Ascending aorta (tissue), 2 donors: ENCODE measurements at regions not wholly inside any gene's neighbourhood (a gene's known extent, or its start where the extent isn't known, plus 50 kb on each side); places are given as distances from the start of the nearest gene placed in this dataset.

Experiments
- DNase-seq, 2 donors: peaks; one replicate each; pipeline ENCODE4 v3.0.0-alpha.2; 2019; ENCODE audit warnings: low spot score in 2 of 2
- H3K27ac ChIP-seq, 2 donors: fragments of 200-600 bp; sonication (generic); one replicate each; pipeline ENCODE4 v1.5.1; 2016 to 2017; ENCODE audit warnings: mild to moderate bottlenecking in 1 of 2
- H3K27me3 ChIP-seq: fragments of 200-600 bp; sonication (generic); one replicate; pipeline ENCODE4 v1.5.1; 2017
- H3K36me3 ChIP-seq, 2 donors: fragments of 200-600 bp; sonication (generic); one replicate each; pipeline ENCODE4 v1.5.1; 2016
- H3K4me1 ChIP-seq, 2 donors: fragments of 200-600 bp; sonication (generic); one replicate each; pipeline ENCODE4 v1.5.1; 2016 to 2017; ENCODE audit warnings: mild to moderate bottlenecking in 1 of 2
- H3K4me3 ChIP-seq, 2 donors: fragments of 200-600 bp; sonication (generic); one replicate each; pipeline ENCODE4 v1.5.1; 2016 to 2017; ENCODE audit warnings: mild to moderate bottlenecking in 1 of 2
- H3K9me3 ChIP-seq, 2 donors: fragments of 200-600 bp; sonication (generic); one replicate each; pipeline ENCODE4 v1.5.1; 2016
- intact Hi-C: fragments of 100-400 bp; cut with DNase I; formaldehyde crosslinking; loops from one replicate; pipeline ENCODE4 v1.15.1; 2023
- TF ChIP-seq, protein P1 (sequence below), 3 experiments: fragments of 200-600 bp in 2 of 3; fragments of 450-650 bp in 1 of 3; sonication (generic) in 2 of 3; IDR thresholded peaks; one replicate each; pipeline ENCODE4 v1.5.1; 2016 to 2019; ENCODE audit warnings: antibody characterized with exemption in 3 of 3, mild to moderate bottlenecking in 1 of 3, moderate library complexity in 1 of 3

DNA sequence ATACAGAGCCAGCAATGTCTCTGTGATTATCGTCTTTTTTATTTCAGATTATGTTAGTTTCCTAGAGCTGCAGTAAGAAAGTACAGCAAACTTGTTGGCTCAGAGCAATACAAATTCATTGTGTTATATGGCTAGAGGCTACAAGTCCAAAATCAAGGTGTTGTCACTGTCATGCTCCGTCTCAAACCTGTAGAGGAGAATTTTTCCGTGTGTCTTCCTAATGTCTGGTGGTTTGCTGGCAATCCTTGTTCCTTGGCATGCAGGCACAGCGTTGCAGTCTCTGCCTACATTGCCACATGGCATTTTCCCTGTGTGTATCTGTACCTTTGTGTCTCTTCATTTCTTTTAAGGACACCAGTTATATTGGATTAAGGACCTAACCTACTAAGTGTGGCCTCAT is 244.4 kb downstream of the LRRIQ3 start:
- Histone ChIP-seq H3K4me1 (no peaks in the 10 kb centered on the region), H3K4me3 (no peak overlapping the region), H3K27ac (no peak overlapping the region), H3K36me3 (no peaks in the 10 kb centered on the region), H3K9me3 (no peaks in the 10 kb centered on the region), H3K27me3 (no peaks in the 10 kb centered on the region)
- TF ChIP-seq, protein P1, sequence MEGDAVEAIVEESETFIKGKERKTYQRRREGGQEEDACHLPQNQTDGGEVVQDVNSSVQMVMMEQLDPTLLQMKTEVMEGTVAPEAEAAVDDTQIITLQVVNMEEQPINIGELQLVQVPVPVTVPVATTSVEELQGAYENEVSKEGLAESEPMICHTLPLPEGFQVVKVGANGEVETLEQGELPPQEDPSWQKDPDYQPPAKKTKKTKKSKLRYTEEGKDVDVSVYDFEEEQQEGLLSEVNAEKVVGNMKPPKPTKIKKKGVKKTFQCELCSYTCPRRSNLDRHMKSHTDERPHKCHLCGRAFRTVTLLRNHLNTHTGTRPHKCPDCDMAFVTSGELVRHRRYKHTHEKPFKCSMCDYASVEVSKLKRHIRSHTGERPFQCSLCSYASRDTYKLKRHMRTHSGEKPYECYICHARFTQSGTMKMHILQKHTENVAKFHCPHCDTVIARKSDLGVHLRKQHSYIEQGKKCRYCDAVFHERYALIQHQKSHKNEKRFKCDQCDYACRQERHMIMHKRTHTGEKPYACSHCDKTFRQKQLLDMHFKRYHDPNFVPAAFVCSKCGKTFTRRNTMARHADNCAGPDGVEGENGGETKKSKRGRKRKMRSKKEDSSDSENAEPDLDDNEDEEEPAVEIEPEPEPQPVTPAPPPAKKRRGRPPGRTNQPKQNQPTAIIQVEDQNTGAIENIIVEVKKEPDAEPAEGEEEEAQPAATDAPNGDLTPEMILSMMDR (IDR thresholded peaks at IDR 0.05): no peak
- intact Hi-C loops: no loop called here
- DNase-seq: no peak

DNA sequence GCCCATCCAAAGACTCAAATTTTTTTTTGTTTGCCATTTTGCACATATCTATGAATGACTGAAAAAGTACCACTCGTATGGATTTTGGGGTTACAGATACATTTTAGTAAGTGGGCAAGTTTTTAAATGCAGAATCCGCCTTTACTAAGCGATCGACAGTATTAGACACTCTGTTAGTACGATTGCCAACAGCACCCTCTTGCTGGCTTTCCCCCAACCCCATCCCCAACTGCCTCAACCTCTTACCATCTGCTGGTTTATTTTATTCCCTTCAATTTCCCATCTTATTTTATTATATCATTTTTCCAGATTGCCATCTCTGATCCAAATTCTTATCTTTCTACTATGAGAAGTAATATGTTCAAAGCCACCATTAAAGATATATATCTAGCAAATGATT is 244.8 kb downstream of the LRRIQ3 start:
- Histone ChIP-seq H3K4me1 (no peaks in the 10 kb centered on the region), H3K4me3 (no peak overlapping the region), H3K27me3 (no peaks in the 10 kb centered on the region), H3K36me3 (no peaks in the 10 kb centered on the region), H3K9me3 (no peaks in the 10 kb centered on the region), H3K27ac (no peak overlapping the region)
- TF ChIP-seq, protein P1 (IDR thresholded peaks at IDR 0.05): no peak
- intact Hi-C loops: no loop called here
- DNase-seq: no peak

DNA sequence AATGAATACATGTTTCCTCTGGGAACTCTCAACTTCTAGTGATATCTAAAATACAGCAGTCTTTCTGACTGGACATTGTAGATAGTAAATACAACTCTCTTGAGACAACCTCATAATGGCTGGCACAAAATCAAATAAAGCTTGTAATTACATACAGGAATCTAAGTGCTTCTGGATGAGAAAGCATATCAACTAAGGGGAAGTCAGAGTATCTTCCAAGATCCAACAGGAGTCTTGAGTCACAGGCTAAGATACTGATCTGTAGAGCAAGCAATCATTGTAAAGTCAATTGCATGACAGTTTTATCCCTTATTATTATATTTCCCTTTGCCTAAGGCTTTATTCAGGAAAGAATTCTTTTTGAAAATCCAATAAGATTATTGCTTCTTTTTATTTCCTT is 249.9 kb downstream of the LRRIQ3 start:
- H3K4me1 ChIP-seq: no peaks in the 10 kb centered on the region
- intact Hi-C loops: no loop called here
- H3K27ac ChIP-seq: no peak overlapping the region
- no peak for DNase-seq
- no peak overlapping the region for H3K4me3 ChIP-seq
- no peaks in the 10 kb centered on the region for H3K9me3 ChIP-seq
- TF ChIP-seq, protein P1 (IDR thresholded peaks at IDR 0.05): no peak
- H3K36me3 ChIP-seq: no peaks in the 10 kb centered on the region
- H3K27me3 ChIP-seq: no peaks in the 10 kb centered on the region

DNA sequence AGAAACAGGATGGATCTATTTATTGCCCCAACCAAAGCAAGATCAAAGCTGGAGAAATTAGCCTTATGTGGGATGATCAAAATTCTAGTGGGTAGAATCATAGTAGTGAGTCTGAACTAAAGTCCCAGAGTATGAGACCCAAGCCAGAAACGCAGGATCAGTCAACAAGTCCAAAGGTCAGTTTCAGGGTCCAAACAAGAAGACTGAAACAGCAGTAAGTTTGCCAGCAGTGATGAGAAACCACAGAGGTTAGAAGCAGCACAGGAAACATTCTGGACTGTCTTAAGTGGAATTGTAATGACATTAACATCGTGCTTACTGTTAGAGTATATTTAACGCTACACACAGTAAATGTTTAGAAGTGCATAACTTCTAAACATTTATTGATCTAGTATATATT is 251.0 kb downstream of the LRRIQ3 start:
- Histone ChIP-seq H3K27ac (no peak overlapping the region), H3K4me3 (no peak overlapping the region), H3K27me3 (no peaks in the 10 kb centered on the region), H3K9me3 (no peaks in the 10 kb centered on the region), H3K4me1 (no peaks in the 10 kb centered on the region), H3K36me3 (no peaks in the 10 kb centered on the region)
- intact Hi-C loops: no loop called here
- DNase-seq: no peak
- TF ChIP-seq, protein P1 (IDR thresholded peaks at IDR 0.05): no peak

DNA sequence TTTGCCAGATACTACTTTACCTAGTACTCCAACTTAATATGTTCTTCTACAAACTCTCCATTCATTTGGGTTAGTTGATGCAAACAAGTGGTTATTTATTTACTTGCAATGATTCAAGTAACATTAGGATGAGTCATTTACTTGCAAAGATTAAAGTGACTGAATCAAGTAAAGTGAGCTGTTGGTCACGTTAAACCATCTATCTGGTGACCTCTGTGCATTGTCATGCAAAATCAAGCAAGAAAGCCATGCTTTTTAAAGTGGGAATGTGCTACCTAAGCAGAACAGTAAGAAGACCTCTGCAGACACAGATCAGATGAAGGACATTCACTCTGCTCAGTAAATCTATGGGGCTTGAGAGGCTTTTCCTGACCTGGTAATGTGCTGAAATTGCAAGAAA is 254.7 kb downstream of the LRRIQ3 start:
- intact Hi-C loops: no loop called here
- no peak for DNase-seq

DNA sequence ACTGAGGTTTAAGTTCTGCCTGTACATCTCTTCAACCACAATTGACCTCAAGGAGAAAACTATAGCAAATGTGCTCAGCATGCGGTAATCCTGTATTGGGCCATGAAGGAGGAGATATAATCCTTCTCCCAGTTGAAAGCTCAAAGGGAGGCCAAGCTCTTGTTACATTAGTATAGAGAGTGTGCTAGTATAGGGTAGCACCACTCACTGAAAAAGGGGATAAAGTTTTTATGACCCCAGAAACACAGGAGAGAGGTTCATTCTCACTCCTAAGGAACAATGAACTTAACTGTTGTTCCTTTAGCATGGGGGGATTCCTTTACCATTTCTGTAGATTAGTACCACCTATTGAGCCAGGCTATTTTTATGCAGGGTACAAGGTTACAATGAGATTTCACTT is 267.7 kb downstream of the LRRIQ3 start:
- no peak for DNase-seq
- no peak overlapping the region for H3K27ac ChIP-seq
- TF ChIP-seq, protein P1 (IDR thresholded peaks at IDR 0.05): no peak
- no peaks in the 10 kb centered on the region for H3K4me1 ChIP-seq
- no peaks in the 10 kb centered on the region for H3K36me3 ChIP-seq
- no peak overlapping the region for H3K4me3 ChIP-seq
- no peaks in the 10 kb centered on the region for H3K9me3 ChIP-seq
- intact Hi-C loops: no loop called here
- no peaks in the 10 kb centered on the region for H3K27me3 ChIP-seq

More for the DNA sequence above, 254.7 kb downstream of the LRRIQ3 start:
- Histone ChIP-seq H3K27ac (no peak overlapping the region), H3K9me3 (no peaks in the 10 kb centered on the region), H3K4me3 (no peak overlapping the region), H3K27me3 (no peaks in the 10 kb centered on the region), H3K36me3 (no peaks in the 10 kb centered on the region), H3K4me1 (no peaks in the 10 kb centered on the region)
- TF ChIP-seq, protein P1 (IDR thresholded peaks at IDR 0.05): no peak
